CD1c-positive myeloid dendritic cell (primary cell): ENCODE measurements at regions not wholly inside any gene's neighbourhood (a gene's known extent, or its start where the extent isn't known, plus 50 kb on each side); places are given as distances from the start of the nearest gene placed in this dataset.

ENCODE experiments used
- DNase-seq: peaks from one replicate; pipeline ENCODE4 v3.0.0-alpha.2; 2016; ENCODE audit errors: extremely low spot score

DNA sequence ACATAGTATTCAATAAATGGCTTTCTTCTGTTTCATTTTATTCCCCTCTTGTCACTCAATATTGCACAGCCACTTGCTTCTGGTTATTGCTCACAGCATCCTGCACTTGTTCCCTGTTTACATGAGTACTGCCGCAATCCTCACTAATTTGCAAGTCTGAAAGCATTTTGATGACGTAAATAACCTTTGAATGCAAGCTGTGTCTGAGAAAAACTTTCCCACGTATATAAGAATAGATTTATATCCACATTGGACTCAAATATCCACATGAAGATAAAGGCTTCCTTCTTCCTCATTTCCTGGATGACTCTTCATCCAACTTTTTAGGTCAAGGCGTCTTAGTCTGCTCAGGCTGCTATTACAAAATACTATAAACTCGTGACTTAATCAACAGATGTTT, 88.2 kb upstream of the DAP start:
- no peak for DNase-seq

DNA sequence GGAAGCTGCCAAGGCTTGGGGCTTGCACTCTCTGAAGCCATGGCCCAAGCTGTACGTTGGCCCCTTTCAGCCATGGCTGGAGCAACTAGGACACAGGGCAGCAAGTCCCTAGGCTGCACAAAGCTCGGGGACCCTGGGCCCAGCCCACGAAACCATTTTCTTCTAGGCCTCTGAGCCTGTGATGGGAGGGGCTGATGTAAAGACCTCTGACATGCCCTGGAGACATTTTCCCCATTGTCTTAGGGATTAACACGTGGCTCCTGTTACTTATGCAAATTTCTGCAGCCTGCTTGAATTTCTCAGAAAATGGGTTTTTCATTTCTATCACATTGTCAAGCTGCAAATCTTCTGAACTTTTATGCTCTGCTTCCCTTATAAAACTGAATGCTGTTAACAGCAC, 83.0 kb upstream of the DAP start:
- no peak for DNase-seq

DNA sequence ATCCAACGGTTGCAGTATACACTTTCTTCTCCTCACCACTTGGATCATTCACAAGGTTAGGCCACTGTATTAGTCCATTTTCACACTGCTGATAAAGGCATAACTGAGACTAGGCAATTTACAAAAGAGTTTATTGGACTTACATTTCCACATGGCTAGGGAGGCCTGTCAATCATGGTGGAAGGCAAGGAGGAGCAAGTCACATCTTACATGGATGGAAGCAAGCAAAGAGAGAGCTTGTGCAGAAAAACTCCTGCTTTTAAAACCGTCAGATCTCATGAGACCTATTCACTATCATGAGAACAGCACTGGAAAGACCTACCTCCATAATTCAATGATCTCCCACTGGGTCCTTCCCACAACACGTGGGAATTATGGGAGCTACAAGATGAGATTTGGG, 81.8 kb upstream of the DAP start:
- no peak for DNase-seq

DNA sequence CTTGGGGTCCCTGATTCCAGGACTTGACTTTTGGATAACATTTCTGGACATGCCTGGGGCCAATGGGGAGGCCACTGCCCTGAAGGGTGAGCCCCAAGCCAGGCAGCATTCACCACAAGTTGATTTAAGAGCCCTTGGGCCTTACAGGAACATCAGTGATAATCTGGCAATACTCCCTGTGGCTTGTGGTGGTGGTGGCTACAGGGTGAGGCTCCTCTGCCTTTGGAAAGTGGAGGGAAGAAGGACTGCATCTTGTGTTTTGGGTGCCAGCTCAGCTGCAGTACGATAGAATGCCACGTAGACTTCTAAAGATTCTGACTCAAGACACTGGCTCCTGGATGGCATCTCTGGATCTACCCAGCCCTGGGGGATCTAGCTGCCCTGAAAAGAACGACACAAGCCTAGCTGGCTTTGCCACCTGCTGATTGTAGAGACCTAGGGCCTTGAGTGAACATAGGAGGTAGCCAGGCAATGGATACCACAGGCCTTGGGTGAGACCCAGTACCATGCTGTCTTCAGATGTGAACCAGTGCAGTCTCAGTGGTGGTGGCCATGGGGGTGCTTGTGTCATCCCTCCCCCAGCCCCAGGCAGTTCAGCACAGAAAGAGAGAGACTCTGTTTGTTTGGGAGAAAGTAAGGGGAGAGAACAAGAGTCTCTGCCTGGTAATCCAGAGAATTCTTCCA, 79.0 kb upstream of the DAP start:
- DNase-seq, result no peak

DNA sequence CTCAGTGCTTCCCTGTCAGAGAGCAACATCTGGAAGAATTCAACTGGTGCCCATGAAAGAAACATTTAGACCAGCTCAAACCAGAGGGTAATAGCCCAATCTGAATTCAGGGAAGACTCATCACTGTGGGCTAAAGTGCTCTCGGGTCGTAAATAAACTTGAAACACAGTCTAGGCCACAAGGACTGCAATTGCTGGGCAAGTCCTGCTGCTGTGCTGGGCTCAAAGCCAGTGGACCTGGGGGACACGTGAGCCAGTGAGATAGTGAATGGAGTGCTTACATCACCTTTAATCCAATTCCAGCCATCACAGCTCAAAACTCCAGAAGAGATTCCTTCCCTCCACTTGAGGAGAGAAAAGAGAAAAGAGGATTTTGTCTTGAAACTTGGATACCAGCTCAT, 78.1 kb upstream of the DAP start:
- no peak for DNase-seq

DNA sequence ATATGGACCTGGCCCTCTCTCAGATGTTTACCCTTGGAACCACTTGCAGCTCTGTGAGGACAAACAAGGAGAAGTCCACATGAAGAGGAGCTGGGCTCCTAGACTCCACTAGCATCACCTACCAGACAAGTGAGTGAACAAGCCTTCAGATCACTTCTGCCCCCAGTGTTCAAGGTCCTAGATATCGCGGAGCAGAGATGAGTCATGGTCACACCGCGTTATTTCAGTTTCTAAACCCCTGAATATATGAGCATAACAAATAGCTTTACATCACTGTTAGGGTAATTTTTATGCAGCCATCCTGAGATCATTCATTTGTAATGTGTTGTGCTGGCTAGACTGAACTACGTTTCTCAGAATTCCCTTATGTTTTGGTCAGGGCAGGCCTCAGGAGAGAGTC, 77.0 kb upstream of the DAP start:
- DNase-seq, result no peak

DNA sequence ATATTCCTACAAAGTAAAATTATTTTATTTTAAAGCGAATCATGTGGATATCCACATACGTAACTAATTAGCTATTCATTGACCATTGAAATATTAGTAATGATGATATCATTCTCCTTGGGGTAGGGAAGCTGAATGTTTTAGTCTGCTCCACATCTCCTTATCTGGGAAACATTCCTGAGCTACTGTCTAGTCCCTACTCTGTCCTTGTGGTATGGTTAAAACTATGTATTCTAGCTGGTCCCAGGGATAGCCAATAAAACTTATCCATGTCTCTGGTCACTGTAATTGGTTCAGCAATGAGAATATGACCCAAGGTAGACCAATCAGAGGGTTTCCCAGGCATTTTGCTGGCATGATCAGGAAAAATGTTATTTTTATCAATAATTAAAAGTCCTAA, 76.0 kb upstream of the DAP start:
- DNase-seq, result no peak

DNA sequence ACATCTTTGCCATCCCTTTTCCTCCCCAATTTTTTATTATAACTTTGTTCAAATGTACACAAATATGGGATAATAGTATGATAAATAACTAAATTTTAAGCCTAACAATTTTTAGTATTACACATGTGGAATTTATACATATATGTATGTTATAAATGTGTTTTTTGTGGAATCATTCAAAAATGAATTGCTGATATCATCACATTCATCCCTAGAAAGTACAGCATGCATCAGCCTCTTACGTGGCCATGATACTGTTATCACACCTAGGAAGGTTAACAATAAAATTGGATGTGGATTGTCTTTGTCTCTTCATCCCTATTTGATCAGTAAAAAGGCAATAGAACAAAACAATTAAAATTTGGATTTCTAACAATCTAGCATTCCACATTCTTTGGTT, 73.7 kb upstream of the DAP start:
- no peak for DNase-seq

DNA sequence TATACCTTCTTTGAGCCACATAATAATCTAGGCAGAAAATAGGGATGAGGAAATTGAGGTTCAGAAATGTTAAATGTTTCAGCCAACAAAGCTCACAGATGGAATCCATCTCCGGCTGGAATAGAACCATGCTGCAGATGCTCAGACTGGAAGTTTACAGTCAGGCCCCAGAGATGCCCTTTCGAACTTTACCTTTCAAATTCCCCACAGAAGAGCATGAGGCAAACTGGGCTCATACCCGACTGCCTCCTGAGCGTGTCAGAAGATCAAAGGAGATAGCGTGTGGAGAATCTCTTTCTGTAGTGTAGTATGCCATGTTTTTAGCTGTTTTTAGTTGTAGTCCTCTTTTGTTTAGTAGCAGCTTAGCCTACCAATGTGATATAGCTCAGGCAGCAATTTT, 72.0 kb upstream of the DAP start:
- DNase-seq, result no peak

GRCh38 chr5:10832421-10832820, 71.4 kb upstream of the DAP start:
- DNase-seq, result no peak

- DNase-seq, result no peak
Measured at GRCh38 chr5:10831419-10831818, 70.4 kb upstream of the DAP start.

GRCh38 chr5:10828241-10828640, 67.2 kb upstream of the DAP start:
- DNase-seq, result no peak

GRCh38 chr5:10827571-10827970, 66.5 kb upstream of the DAP start:
- DNase-seq, result no peak

GRCh38 chr5:10826971-10827370, 65.9 kb upstream of the DAP start:
- DNase-seq, result no peak

GRCh38 chr5:10825897-10826644, 65.0 kb upstream of the DAP start:
- DNase-seq, result no peak

DNA sequence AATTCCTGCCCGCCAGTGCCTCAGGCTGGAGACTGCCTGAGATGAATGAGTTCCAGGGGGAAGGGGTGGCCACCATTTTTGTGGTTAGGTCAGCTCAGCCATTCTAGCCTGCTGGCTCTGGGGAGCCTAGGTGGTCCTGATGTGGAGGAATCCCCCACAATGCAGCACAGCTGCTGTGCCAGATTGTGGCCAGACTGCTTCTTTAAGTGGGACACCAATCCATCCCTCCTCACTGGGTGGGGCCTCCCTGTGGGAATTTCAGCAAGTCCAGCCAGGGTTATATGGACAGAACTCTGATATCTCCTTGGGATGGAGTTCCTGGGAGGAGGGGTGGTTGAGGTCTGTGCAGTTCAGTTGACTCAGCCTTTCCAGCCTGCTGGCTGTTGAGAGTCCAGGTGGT, 51.2 kb upstream of the DAP start:
- no peak for DNase-seq
